DMS79 treated with DMSO at 0.1 percent for 48 hours (cell line): ENCODE measurements at regions not wholly inside any gene's neighbourhood (a gene's known extent, or its start where the extent isn't known, plus 50 kb on each side); places are given as distances from the start of the nearest gene placed in this dataset.

Experiments used
- DNase-seq: peaks from one replicate; lab custom pipeline; 2025; lab: John Stamatoyannopoulos, UW

GRCh38 chr10:22766693-22767092, 52.3 kb upstream of the PIP4K2A start:
- no peak for DNase-seq

GRCh38 chr10:22765660-22766547, 51.5 kb upstream of the PIP4K2A start:
- no peak for DNase-seq

- DNase-seq: no peak
Observed at GRCh38 chr10:22764639-22765038, 50.3 kb upstream of the PIP4K2A start.
